AG09319 (cell line): ENCODE measurements at regions not wholly inside any gene's neighbourhood (a gene's known extent, or its start where the extent isn't known, plus 50 kb on each side); places are given as distances from the start of the nearest gene placed in this dataset.

Source experiments
- DNase-seq: peaks from one replicate; pipeline ENCODE4 v3.0.0-alpha.2; 2010; ENCODE audit warnings: low read depth; ENCODE audit errors: extremely low read depth
- CTCF ChIP-seq: IDR thresholded peaks from 2 replicates; pipeline ENCODE4 v1.5.1; 2011; ENCODE audit warnings: low read depth, mild to moderate bottlenecking, inconsistent platforms, low read length, moderate library complexity

DNA sequence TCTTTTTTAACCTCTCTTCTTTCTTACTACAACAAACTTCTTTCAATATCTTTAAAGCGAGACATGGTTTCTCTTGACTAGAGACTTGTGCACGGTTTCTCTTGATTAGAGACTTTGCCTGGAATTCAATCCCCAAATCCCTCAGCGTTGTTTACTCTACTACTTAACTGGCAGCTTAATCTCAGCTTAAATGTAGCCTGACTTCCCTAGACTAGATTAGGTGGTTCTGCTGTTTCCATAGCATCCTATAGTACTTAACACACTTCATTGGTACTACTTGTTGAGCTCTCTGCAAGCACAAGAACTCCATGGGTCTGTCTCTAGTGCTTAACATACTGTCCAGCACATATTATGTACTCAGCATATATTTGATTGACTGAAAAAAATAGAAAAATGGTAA is 168.2 kb upstream of the GPR149 start:
- TF ChIP-seq CTCF: no peak
- DNase-seq: no peak

- no peak for TF ChIP-seq CTCF
- DNase-seq: no peak
These were observed 160.8 kb upstream of the GPR149 start for GRCh38 chr3:154590675-154591384.

DNA sequence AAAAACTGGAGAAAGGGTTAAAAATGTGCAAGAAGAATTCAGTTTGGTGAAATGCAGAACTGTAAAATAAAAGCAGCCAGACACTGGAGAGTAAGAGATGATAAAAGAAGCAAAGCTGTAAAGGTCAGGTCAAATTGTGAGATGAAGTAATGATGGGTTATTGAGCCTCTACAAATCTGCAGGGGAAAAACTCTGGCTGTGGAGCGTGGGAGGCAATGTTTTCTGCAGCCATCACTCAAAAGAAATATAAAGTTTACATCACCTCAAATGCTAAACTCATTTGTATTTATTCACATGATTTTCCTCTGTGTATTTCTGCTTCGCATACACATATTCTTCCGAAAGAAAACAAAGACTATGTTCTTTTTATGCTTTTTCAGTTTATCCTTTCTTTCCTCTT is 158.8 kb upstream of the GPR149 start:
- no peak for TF ChIP-seq CTCF

DNA sequence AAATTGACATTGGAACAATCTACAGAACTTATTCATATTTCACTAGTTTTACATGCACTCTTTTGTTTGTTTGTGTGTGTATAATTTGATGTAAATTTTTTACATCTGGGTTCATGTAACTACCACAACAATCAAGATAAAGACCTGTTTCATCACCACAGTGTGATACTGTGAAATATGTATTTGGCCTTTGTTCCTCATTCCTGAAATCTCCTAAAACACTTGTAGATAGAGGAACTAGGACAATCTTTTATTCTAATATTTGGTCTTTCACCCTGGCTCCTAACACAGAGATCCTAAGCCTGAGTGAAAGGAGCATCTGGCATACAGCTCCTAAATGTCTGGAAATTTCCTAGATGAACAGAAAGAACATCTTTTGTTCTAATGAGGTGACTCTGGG is 155.0 kb upstream of the GPR149 start:
- no peak for TF ChIP-seq CTCF
- no peak for DNase-seq

More for the DNA sequence above, 158.8 kb upstream of the GPR149 start:
- no peak for DNase-seq

DNA sequence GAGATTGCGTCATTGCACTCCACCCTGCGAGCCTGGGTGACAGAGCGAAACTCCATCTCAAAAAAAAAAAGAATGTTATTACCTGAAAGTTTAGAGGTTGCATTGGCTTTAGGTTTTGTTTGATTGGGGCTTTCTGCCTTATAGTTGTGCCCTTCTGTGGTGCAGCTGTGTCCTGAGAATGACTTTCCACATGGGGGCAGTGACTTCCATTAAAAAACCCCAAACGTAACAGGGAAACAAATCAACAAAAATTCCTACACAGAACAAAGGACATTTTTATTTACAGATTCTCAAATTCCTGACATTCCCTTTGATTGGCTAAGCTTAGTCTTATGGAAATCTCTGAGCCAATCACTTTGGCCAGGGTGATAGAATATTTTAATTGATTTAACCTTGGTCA is 154.1 kb upstream of the GPR149 start:
- no peak for DNase-seq

DNA sequence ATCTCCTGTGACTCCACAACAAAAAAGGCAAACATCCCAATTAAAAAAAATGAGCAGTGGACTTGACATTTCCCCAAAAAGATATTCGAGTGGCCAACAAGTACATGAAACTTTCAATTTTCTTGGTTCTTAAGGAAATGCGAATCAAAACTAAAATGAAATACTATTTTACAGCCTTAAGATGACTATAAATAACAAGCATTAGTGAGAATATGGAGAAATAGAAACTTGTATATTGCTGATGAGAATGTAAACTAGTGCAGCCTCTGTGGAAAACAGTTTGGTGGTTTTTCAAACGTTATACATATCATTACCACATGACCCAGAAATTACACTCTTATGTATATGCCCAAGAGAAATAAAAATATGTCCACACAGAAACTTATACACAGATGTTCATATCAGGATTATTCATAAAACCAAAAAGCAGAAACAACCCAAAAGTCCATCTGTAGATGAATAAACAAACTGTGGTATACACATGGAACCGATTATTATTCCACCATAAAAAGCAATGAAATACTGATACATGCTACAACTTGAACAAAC is 153.2 kb upstream of the GPR149 start:
- no peak for TF ChIP-seq CTCF
- DNase-seq: no peak

More for the DNA sequence above, 154.1 kb upstream of the GPR149 start:
- no peak for TF ChIP-seq CTCF

DNA sequence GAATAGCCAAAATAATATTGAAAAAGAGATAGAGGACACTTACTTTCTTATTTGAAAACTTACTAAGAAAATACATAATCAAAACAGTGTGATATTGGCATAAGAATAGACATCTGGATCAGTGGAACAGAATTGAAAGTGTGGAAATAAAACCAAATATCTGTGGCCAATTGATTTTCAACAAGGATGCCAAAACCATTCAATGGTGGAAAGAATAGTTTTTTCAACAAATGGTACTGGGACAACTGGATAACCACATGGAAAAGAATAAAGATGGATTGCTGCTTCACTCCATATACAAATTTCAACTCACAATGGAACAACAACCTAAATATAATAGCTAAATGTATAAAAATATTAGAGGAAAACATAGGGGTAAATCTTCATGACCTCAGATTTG is 152.5 kb upstream of the GPR149 start:
- no peak for TF ChIP-seq CTCF
- no peak for DNase-seq
